HepG2 (cell line): ENCODE measurements at regions not wholly inside any gene's neighbourhood (a gene's known extent, or its start where the extent isn't known, plus 50 kb on each side); places are given as distances from the start of the nearest gene placed in this dataset.

Source experiments
- ARID4A ChIP-seq: sonication (generic); formaldehyde crosslinking; IDR thresholded peaks from 2 replicates; pipeline ENCODE4 v1.5.0; 2020; ENCODE audit warnings: mild to moderate bottlenecking, missing genetic modification reagents, borderline replicate concordance
- GFI1 ChIP-seq: sonication (generic); formaldehyde crosslinking; IDR thresholded peaks from 2 replicates; pipeline ENCODE4 v1.5.0; 2020; ENCODE audit warnings: missing genetic modification reagents, mild to moderate bottlenecking, borderline replicate concordance
- HDAC2 ChIP-seq: sonication (generic); formaldehyde crosslinking; IDR thresholded peaks from 2 replicates; pipeline ENCODE4 v1.4.0; 2020; ENCODE audit warnings: missing genetic modification reagents
- HNRNPH1 ChIP-seq: fragments of 200-400 bp; formaldehyde crosslinking; optimal IDR thresholded peaks from 2 replicates; pipeline ENCODE3; 2017; ENCODE audit warnings: mild to moderate bottlenecking, low read depth, low read length
- NFYC ChIP-seq: IDR thresholded peaks from 2 replicates; pipeline ENCODE4 v1.6.1; 2016; ENCODE audit warnings: missing genetic modification reagents, missing compliant biosample characterization
- SOX13 ChIP-seq, 3 experiments: fragments of 450-650 bp in 1 of 3; sonication (generic) in 1 of 3; formaldehyde crosslinking in 1 of 3; IDR thresholded peaks in 2 of 3; conservative IDR thresholded peaks in 1 of 3; 2 replicates each; pipeline versions ENCODE4 v1.5.0 to v1.6.1; 2016 to 2020; ENCODE audit warnings: antibody characterized with exemption in 1 of 3, mild to moderate bottlenecking in 1 of 3, missing compliant biosample characterization in 1 of 3, missing genetic modification reagents in 1 of 3, moderate library complexity in 1 of 3
- ZNF597 ChIP-seq: sonication (generic); formaldehyde crosslinking; IDR thresholded peaks from 2 replicates; pipeline ENCODE4 v1.5.0; 2020; ENCODE audit warnings: missing genetic modification reagents

DNA sequence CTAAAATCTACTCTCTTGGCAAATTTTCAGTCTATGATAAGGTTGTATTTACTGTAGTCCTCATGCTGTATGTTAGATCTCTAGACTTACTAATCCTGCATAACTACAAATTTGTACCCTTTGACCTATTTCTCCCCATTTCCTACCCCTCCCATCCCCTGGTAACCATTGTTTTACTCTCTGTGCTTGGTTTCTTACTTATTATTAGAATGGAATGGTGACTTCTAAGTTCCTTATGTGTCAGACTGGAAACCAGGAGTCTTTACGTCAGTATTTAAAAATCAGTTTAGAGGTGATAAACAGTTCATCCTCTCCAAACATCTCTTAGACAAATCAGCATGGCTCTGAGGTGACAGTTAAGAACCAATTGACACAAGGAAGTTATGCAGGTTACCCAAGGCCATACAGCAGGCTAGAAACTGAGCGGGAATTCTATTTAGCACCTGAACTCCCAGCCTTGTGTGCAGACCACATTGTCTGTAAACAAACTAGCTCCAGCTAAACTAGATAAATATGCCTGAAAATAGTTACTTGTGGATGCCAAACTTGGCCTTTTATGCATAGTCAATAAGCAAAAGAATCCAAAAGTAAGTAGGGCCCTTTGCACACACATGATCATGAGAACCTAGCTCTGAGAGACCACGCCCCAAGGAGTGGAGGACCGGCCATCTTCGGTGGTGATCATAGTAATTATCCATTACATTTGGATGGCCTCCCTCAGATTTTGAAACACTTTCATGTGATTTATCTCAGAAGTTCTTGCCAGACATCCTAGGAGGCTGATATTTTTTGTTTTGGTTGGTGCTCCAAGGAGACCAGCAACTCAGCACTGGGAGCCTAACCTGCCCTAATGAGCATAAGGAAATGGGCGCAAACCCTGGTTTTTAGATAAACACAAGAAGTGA is 72.3 kb upstream of the BOC start (continued):
- TF ChIP-seq GFI1 (CRISPR knock-in tag) (no peak), HDAC2 (CRISPR knock-in tag) (no peak), SOX13 (IDR thresholded peaks at IDR 0.05) (no peak), SOX13 (CRISPR knock-in tag; conservative IDR thresholded peaks at IDR 0.05 in 1 of 2, IDR thresholded peaks at IDR 0.05 in 1 of 2) (no peak), NFYC (CRISPR knock-in tag) (no peak), ZNF597 (no peak), HNRNPH1 (no peak), ARID4A (no peak)
- TF ChIP-seq, all 625 proteins: peak for 0
